NCI-H524 (cell line): ENCODE measurements at regions not wholly inside any gene's neighbourhood (a gene's known extent, or its start where the extent isn't known, plus 50 kb on each side); places are given as distances from the start of the nearest gene placed in this dataset.
"Not testable (repeated sequence)": the region's sequence is repeated elsewhere in the genome, so short reads cannot be mapped to it uniquely, and the experiment has no call there.

Experiments
- DNase-seq, 2 experiments: peaks; one replicate each; lab custom pipeline; 2025; lab: John Stamatoyannopoulos, UW

- DNase-seq, result no peak
Observed at GRCh38 chr5:74402553-74402952, 238.0 kb downstream of the ENC1 start.

GRCh38 chr5:74401946-74402320 is 238.6 kb downstream of the ENC1 start:
- DNase-seq, result no peak

- no peak for DNase-seq
Observed at GRCh38 chr5:74401281-74401945, 239.1 kb downstream of the ENC1 start.

GRCh38 chr5:74400067-74400466 is 240.5 kb downstream of the ENC1 start:
- no peak for DNase-seq

- DNase-seq, result no peak
Observed at GRCh38 chr5:74396913-74397622, 243.5 kb downstream of the ENC1 start.

GRCh38 chr5:74394916-74395880 is 245.3 kb downstream of the ENC1 start:
- DNase-seq, result peak in 1 of 2 experiments; percentile 38

- peak in 1 of 2 experiments; percentile 16 for DNase-seq
Observed at GRCh38 chr5:74394528-74394915, 246.0 kb downstream of the ENC1 start.

- no peak for DNase-seq
Observed at GRCh38 chr5:74393943-74394342, 246.6 kb downstream of the ENC1 start.

- no peak for DNase-seq
Observed at GRCh38 chr5:74392711-74393351, 247.7 kb downstream of the ENC1 start.

GRCh38 chr5:74391410-74391809 is 249.1 kb downstream of the ENC1 start:
- no peak for DNase-seq

GRCh38 chr5:74390822-74391221 is 249.7 kb downstream of the ENC1 start:
- DNase-seq, result no peak

GRCh38 chr5:74390306-74390637 is 250.3 kb downstream of the ENC1 start:
- no peak for DNase-seq

- DNase-seq, result no peak
Observed at GRCh38 chr5:74389531-74390305, 250.8 kb downstream of the ENC1 start.

- DNase-seq, result not testable (repeated sequence)
Observed at GRCh38 chr5:74388411-74388810, 252.1 kb downstream of the ENC1 start.

- no peak for DNase-seq
Observed at GRCh38 chr5:74386571-74387334, 253.8 kb downstream of the ENC1 start.

- peak; percentile 75 to 91 for DNase-seq
Observed at GRCh38 chr5:74384851-74385250, 255.7 kb downstream of the ENC1 start.

- peak in 1 of 2 experiments; percentile 28 for DNase-seq
Observed at GRCh38 chr5:74382987-74383593, 257.4 kb downstream of the ENC1 start.

GRCh38 chr5:74382123-74382855 is 258.2 kb downstream of the ENC1 start:
- no peak for DNase-seq

GRCh38 chr5:74380193-74380592 is 260.3 kb downstream of the ENC1 start:
- no peak for DNase-seq
